Kidney (tissue), 13 donors: ENCODE measurements at regions not wholly inside any gene's neighbourhood (a gene's known extent, or its start where the extent isn't known, plus 50 kb on each side); places are given as distances from the start of the nearest gene placed in this dataset.
A peak's percentile ranks its signal among the peaks of the same experiment; 100 is the strongest.
"Not testable (repeated sequence)": the region's sequence is repeated elsewhere in the genome, so short reads cannot be mapped to it uniquely, and the experiment has no call there.

ENCODE experiments used
- DNase-seq, 5 donors: peaks; one replicate each; pipeline ENCODE4 v3.0.0-alpha.2; 2013 to 2020
- FAIRE-seq: peaks from 2 replicates; lab custom pipeline; 2012; peaks lifted over from hg19 to GRCh38; lab: Jason Lieb, UNC
- H3K27ac ChIP-seq, 2 donors: one replicate each; pipeline ENCODE4 v1.7.0; 2013; ENCODE audit warnings: low read depth in 2 of 2, low read length in 2 of 2, inconsistent platforms in 1 of 2
- H3K27me3 ChIP-seq: one replicate; pipeline ENCODE4 v1.7.1; 2013; ENCODE audit warnings: low read length, inconsistent platforms; ENCODE audit not compliant: control insufficient read depth, insufficient read depth
- H3K36me3 ChIP-seq, 3 donors: one replicate each; pipeline versions ENCODE4 v1.7.0 to v1.7.1; 2013; ENCODE audit warnings: low read length in 3 of 3, control low read depth in 1 of 3, inconsistent platforms in 1 of 3; ENCODE audit not compliant: insufficient read depth in 3 of 3, control insufficient read depth in 2 of 3
- H3K4me1 ChIP-seq, 3 donors: one replicate each; pipeline versions ENCODE4 v1.7.0 to v1.7.1; 2013; ENCODE audit warnings: low read length in 3 of 3, inconsistent platforms in 1 of 3, low read depth in 1 of 3; ENCODE audit not compliant: control insufficient read depth in 2 of 3, insufficient read depth in 2 of 3
- H3K4me3 ChIP-seq, 3 donors: one replicate each; pipeline versions ENCODE4 v1.7.0 to v1.8.1; 2013; ENCODE audit warnings: low read length in 3 of 3, control low read depth in 1 of 3, inconsistent platforms in 1 of 3
- H3K9ac ChIP-seq, 3 donors: one replicate each; pipeline versions ENCODE4 v1.7.0 to v1.7.1; 2013; ENCODE audit warnings: low read length in 3 of 3, control low read depth in 1 of 3, inconsistent platforms in 1 of 3
- H3K9me3 ChIP-seq, 3 donors: one replicate each; pipeline versions ENCODE4 v1.7.0 to v1.7.1; 2013; ENCODE audit warnings: low read length in 3 of 3, control low read depth in 1 of 3, inconsistent platforms in 1 of 3; ENCODE audit not compliant: control insufficient read depth in 2 of 3, insufficient read depth in 1 of 3
- intact Hi-C: fragments of 100-400 bp; cut with DNase I; formaldehyde crosslinking; loops from one replicate; pipeline ENCODE4 v1.11.1; 2022
- TF ChIP-seq, protein P1 (sequence below): IDR thresholded peaks from 3 replicates; pipeline ENCODE4 v1.5.1; 2012; ENCODE audit warnings: mild to moderate bottlenecking, moderate library complexity, borderline replicate concordance; ENCODE audit not compliant: insufficient read depth; ENCODE audit errors: extremely low read depth
- donor health status: control.
- donor health status: control.
- donor health status: control.
- donor health status: control.
- donor health status: control.
- donor health status: DM: yes; HTN: yes; CAD: no.
- donor health status: Normal renal cell carcinoma (clear cell type).

DNA sequence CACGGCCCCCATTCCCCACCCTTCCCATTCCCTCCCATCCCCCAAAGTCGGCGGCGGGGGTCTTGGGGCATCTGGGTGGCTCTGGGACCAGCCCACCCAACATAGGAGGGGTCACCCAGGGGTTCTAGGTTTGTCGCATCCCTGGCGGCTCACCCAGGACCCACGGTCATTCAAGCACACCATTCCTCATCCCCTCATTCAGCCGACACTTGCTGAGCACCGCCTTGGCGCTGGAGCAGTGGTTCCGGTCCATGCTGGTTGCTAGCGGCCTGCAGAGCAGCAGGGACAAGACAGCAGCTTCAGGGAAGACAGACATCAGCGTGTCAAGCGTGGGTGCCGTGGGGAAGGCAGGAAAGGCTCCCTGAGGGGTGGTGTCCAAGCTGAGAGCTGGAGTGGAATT lies 50.5 kb upstream of the OTOS start:
- Histone ChIP-seq H3K4me3 (no peak overlapping the region), H3K27ac (no peak overlapping the region), H3K27me3 (no peaks in the 10 kb centered on the region), H3K9me3 (no peaks in the 10 kb centered on the region), H3K36me3 (no peaks in the 10 kb centered on the region), H3K9ac (no peak overlapping the region), H3K4me1 (no peaks in the 10 kb centered on the region)
- TF ChIP-seq, protein P1, sequence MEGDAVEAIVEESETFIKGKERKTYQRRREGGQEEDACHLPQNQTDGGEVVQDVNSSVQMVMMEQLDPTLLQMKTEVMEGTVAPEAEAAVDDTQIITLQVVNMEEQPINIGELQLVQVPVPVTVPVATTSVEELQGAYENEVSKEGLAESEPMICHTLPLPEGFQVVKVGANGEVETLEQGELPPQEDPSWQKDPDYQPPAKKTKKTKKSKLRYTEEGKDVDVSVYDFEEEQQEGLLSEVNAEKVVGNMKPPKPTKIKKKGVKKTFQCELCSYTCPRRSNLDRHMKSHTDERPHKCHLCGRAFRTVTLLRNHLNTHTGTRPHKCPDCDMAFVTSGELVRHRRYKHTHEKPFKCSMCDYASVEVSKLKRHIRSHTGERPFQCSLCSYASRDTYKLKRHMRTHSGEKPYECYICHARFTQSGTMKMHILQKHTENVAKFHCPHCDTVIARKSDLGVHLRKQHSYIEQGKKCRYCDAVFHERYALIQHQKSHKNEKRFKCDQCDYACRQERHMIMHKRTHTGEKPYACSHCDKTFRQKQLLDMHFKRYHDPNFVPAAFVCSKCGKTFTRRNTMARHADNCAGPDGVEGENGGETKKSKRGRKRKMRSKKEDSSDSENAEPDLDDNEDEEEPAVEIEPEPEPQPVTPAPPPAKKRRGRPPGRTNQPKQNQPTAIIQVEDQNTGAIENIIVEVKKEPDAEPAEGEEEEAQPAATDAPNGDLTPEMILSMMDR, result no peak
- DNase-seq, result peak in 1 of 5 donors; percentile 20
- intact Hi-C loops, result no loop called here
- no peak for FAIRE-seq

DNA sequence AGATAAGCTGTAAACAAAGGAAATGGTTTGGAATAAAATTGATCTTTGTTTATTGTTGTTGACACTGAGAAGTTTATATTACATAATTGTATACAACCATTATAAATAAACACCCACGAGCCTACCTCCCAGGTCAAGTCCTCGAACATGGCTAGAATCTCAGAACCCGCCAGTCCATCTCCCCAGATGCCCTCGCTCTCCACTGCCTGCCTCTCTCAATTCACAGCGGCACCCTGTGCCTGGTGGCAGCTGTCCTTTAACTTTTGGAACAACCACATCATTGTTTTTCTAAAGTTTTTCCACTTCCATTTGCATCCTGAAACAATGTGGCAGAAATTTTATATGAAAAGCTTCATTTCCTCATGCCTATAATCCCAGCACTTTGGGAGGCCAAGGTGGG lies 52.2 kb upstream of the OTOS start:
- intact Hi-C loops, result no loop called here
- TF ChIP-seq, protein P1, result no peak
- Histone ChIP-seq H3K9me3 (no peaks in the 10 kb centered on the region), H3K4me1 (no peaks in the 10 kb centered on the region), H3K27ac (no peak overlapping the region), H3K4me3 (no peak overlapping the region), H3K9ac (no peak overlapping the region), H3K27me3 (no peaks in the 10 kb centered on the region), H3K36me3 (no peaks in the 10 kb centered on the region)
- FAIRE-seq (no peak), DNase-seq (no peak)

DNA sequence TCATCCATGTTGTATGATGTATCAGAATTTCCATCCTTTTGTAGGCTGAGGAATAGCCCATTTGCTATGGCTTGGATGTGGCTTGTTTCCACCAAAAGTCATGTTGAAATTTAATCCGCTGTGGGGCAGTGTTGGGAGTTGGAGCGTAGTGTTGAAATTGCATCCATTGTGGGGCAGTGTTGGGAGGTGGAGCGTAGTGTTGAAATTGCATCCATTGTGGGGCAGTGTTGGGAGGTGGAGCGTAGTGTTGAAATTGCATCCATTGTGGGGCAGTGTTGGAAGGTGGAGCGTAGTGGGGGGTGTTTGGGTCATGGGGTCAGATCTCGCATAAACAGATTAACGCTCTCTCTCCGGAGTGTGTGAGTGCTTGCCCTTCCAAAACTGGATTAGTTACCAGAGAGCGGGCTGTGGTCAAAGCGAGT lies 53.9 kb upstream of the OTOS start:
- H3K9me3 ChIP-seq, H3K4me3 ChIP-seq, H3K4me1 ChIP-seq, H3K27ac ChIP-seq, H3K9ac ChIP-seq, FAIRE-seq, H3K27me3 ChIP-seq, H3K36me3 ChIP-seq, intact Hi-C loops: not testable (repeated sequence)
- peak in 4 of 5 donors; percentile 51 to 74 (median 66) for DNase-seq

DNA sequence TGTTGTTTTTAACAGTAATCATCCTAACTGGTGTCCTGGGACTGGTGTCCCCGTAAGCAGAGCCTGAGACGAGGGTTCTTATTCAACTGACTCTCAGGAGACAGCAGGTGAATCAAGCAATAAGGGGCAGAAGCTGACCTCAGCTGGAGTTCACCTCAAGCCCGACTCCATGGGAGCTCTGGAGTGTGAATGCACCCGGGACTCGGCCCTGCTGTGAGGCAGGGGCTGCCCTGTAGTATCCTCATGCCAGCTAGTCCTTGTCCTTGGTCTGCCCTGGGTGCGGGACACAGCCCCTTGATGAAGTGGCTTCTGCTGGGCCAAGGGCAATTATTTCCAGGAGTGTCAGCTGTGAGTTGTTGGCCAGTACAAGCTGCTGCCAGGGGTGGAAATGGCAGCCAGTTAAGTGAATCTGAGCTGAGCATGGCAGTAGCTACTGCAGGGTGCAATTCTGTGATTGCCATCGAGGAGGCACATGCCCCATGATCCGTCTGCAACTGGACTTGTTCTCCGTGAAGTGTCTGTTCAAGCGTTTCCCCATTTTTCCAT lies 54.9 kb upstream of the OTOS start:
- Histone ChIP-seq H3K27ac (no peak overlapping the region), H3K36me3 (no peaks in the 10 kb centered on the region), H3K9ac (no peak overlapping the region), H3K9me3 (no peaks in the 10 kb centered on the region), H3K4me1 (no peaks in the 10 kb centered on the region), H3K27me3 (no peaks in the 10 kb centered on the region), H3K4me3 (no peak overlapping the region)
- DNase-seq (peak in 1 of 5 donors; percentile 31), FAIRE-seq (no peak)
- TF ChIP-seq, protein P1, result no peak
- intact Hi-C loops, result no loop called here
